ENCODE measurements at regions not wholly inside any gene's neighbourhood (a gene's known extent, or its start where the extent isn't known, plus 50 kb on each side); places are given as distances from the start of the nearest gene placed in this dataset.

DNA sequence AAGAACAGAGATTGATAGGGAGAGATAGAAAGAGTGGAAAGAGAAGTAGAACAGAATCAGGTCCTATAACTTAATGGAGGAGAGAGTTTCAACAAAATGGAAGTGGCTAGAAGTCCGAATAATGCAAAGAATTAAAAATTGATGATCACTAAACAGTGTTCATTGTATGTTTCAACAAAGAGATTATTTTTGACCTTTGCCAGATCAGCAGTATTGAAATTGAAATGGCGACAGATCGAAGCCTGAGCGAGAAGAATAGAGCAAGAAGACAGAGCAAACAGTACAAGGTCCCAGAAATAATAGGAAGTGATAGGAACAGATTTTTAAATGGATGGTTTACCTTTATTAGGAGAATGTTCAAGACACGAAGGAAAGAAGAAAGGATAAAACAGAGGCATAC lies 1012.8 kb upstream of the FBXO33 start:
- no peak for FAIRE-seq
- intact Hi-C loops (cut with DNase I) = no loop called here
- H3K9me3 ChIP-seq = no peaks in the 10 kb centered on the region
- no peaks in the 10 kb centered on the region for H3K4me1 ChIP-seq
- ATAC-seq = no peak
- H3K27me3 ChIP-seq = no peaks in the 10 kb centered on the region
- no peaks in the 10 kb centered on the region for H3K36me3 ChIP-seq
- WGBS, 2 donors = 64 to 78% methylated on average over 5 of the region's 5 CpGs
- TF ChIP-seq, protein P1, sequence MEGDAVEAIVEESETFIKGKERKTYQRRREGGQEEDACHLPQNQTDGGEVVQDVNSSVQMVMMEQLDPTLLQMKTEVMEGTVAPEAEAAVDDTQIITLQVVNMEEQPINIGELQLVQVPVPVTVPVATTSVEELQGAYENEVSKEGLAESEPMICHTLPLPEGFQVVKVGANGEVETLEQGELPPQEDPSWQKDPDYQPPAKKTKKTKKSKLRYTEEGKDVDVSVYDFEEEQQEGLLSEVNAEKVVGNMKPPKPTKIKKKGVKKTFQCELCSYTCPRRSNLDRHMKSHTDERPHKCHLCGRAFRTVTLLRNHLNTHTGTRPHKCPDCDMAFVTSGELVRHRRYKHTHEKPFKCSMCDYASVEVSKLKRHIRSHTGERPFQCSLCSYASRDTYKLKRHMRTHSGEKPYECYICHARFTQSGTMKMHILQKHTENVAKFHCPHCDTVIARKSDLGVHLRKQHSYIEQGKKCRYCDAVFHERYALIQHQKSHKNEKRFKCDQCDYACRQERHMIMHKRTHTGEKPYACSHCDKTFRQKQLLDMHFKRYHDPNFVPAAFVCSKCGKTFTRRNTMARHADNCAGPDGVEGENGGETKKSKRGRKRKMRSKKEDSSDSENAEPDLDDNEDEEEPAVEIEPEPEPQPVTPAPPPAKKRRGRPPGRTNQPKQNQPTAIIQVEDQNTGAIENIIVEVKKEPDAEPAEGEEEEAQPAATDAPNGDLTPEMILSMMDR (IDR thresholded peaks at IDR 0.05) = no peak
- no peak for DNase-seq
- no peak overlapping the region for H3K4me3 ChIP-seq
- H3K27ac ChIP-seq = no peak overlapping the region

DNA sequence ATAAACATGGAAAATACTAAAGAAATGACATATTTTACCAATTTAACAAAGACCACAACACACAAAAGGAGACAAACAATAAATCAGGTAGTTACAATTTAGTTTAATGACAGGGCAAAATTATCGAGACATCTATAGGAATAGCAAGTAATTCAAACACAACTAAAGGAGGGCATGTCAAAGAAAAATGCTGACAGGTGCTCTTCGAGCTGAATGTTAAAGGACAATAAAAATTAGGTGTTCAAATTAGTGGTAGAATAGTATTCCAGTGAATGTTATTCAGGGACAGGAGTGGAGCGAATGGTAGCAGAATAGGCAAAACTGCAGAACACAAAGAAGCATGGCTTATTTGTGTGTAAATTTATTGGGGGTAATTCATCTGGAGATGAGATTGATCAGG lies 1004.3 kb upstream of the FBXO33 start:
- H3K36me3 ChIP-seq = no peaks in the 10 kb centered on the region
- H3K4me3 ChIP-seq = no peak overlapping the region
- no peaks in the 10 kb centered on the region for H3K4me1 ChIP-seq
- H3K9me3 ChIP-seq = no peaks in the 10 kb centered on the region
- no peak overlapping the region for H3K27ac ChIP-seq
- no peak for FAIRE-seq
- 63 to 67% methylated on average over 3 of the region's 3 CpGs for WGBS, 2 donors
- ATAC-seq = no peak
- H3K27me3 ChIP-seq = no peaks in the 10 kb centered on the region
- intact Hi-C loops (cut with DNase I) = no loop called here
- TF ChIP-seq, protein P1 (IDR thresholded peaks at IDR 0.05) = no peak
- no peak for DNase-seq

DNA sequence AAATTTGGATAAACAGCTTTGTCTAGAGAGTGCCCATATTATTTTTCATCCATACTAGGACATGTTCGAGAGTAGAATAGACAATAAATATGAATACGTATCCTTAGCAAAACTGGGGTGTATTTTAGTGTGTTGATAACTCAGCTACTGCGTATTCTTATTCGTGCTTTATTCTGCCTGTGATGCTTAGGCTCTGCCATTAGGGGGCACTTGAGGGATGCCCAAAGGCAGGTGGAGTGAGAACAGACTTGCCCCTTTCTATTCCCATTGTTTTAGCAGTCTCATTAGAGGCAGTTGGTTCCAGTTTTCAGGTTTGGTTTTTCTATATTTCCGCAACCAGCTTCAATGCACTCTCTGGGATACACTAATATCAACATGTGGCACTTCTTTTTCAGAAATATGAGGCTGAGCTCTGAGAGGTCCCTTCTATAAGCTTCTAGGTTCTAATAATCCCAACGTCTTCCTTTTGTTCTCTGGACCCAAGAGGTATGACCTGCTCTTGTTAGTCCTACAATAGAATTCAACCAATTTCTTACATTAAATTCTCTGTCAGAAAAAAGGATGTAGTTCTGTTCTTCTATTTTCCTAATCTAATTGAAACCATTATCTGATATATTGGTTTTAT lies 985.7 kb upstream of the FBXO33 start:
- H3K4me1 ChIP-seq = no peaks in the 10 kb centered on the region
- WGBS, 2 donors = 25 to 31% methylated on average over 6 of the region's 6 CpGs
- intact Hi-C loops (cut with DNase I) = no loop called here
- no peaks in the 10 kb centered on the region for H3K27me3 ChIP-seq
- ATAC-seq (peak in 3 of 4 donors; percentile 68 to 81 (median 77)), DNase-seq (peak in 2 of 6 donors; percentile 3 to 15), FAIRE-seq (no peak)
- TF ChIP-seq, protein P1 (IDR thresholded peaks at IDR 0.05) = peak in 3 of 4 donors; percentile 26 to 28 (median 27)
- no peak overlapping the region for H3K4me3 ChIP-seq
- no peaks in the 10 kb centered on the region for H3K36me3 ChIP-seq
- H3K27ac ChIP-seq = no peak overlapping the region
- no peaks in the 10 kb centered on the region for H3K9me3 ChIP-seq

DNA sequence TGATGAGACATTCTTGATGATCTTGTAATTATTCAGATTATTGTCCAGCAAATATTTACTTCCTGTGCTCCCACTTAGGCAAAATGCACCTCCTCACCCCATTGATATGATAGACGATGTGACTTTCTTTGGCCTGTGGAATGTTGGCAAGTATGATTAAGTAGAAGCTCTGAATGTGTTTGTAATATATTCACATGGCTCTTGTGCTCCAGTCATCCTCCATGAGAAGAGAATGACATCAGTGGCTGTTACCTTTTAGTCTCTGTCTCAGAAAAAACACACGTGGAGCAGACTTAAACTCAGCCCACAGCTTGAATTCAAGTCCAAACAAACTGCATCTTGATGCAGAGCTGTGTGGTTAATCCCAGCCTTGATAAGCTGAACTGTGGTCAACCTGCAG lies 984.3 kb upstream of the FBXO33 start:
- DNase-seq = no peak
- intact Hi-C loops (cut with DNase I) = no loop called here
- ATAC-seq = no peak
- H3K4me1 ChIP-seq = no peaks in the 10 kb centered on the region
- no peaks in the 10 kb centered on the region for H3K36me3 ChIP-seq
- TF ChIP-seq, protein P1 (IDR thresholded peaks at IDR 0.05) = no peak
- WGBS, 2 donors = 11 to 13% methylated on average over 2 of the region's 2 CpGs
- H3K9me3 ChIP-seq = no peaks in the 10 kb centered on the region
- no peak overlapping the region for H3K4me3 ChIP-seq
- FAIRE-seq = no peak
- no peaks in the 10 kb centered on the region for H3K27me3 ChIP-seq
- H3K27ac ChIP-seq = no peak overlapping the region

DNA sequence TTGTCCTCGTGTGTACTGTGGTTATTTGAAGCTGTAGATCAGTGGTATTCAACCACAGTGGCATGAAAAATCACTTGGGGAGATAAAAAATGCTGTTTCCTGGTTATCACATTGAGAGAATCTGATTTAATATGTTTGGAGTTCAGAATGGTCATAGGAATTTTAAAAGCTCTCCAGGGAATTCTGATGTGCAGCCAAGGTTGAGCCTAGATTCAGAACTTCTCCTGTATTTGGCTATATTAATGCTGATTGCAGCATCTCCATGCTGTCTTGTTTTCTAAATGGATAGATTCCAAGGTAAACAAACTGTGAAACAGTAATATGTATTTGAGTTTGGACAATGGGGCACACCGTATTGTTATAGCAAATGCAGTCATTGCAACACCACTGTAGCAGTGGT lies 982.2 kb upstream of the FBXO33 start:
- TF ChIP-seq, protein P1 (IDR thresholded peaks at IDR 0.05) = no peak
- DNase-seq = no peak
- WGBS, 2 donors = 15 to 16% methylated on average over 2 of the region's 2 CpGs

More for the DNA sequence above, 982.2 kb upstream of the FBXO33 start:
- Histone ChIP-seq H3K36me3 (no peaks in the 10 kb centered on the region), H3K4me1 (no peaks in the 10 kb centered on the region), H3K4me3 (no peak overlapping the region), H3K27me3 (no peaks in the 10 kb centered on the region), H3K27ac (no peak overlapping the region), H3K9me3 (no peaks in the 10 kb centered on the region)
- no peak for ATAC-seq
- FAIRE-seq = no peak
- intact Hi-C loops (cut with DNase I) = no loop called here

All from pancreas (tissue), 10 donors.